Activated CD4-positive, alpha-beta T cell treated with anti-CD3 and anti-CD28 coated beads, Interleukin-2, amount 50 U/mL, for 1 hour (primary cell): ENCODE measurements at regions not wholly inside any gene's neighbourhood (a gene's known extent, or its start where the extent isn't known, plus 50 kb on each side); places are given as distances from the start of the nearest gene placed in this dataset.
"Not testable (repeated sequence)": the region's sequence is repeated elsewhere in the genome, so short reads cannot be mapped to it uniquely, and the experiment has no call there.

Source experiments
- DNase-seq: peaks from one replicate; pipeline ENCODE4 v3.0.0-alpha.2; 2020

DNA sequence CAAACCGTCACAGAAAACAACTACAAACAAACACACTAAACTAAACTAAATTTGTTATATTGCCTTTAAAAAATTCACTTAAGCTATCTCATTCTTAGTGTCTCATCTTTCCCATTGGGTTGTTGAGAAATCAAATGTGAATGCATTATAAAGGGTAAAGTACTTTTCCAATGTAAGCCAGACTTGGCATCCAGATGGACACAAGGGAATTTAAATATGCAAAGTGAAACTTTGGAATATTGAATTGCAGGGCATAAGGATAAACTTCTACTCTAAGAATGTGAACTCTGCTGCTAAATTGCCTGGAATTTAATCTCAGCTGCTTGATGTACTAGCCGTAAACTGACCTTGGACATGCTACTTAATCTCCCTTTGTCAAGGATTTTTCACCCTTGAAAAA lies 1554.6 kb downstream of the CDH8 start:
- no peak for DNase-seq

DNA sequence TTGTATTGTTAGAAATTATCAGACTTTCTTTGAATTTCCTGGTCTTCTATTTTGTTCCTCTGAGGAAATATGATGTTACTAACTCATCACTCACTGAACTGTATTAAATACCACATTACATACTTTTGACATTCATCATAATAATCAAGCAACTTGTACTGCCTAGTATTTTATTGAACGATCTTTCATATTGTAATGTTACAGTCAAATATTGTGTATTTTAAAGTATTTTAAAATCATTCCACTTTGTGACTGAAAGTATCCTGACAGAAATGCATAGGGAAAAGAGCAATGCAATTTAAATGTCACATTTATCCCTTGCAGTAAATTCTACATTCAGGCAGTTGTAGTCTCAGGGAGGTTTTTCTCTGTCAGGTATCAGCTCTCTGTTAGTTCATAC lies 1557.4 kb downstream of the CDH8 start:
- no peak for DNase-seq

DNA sequence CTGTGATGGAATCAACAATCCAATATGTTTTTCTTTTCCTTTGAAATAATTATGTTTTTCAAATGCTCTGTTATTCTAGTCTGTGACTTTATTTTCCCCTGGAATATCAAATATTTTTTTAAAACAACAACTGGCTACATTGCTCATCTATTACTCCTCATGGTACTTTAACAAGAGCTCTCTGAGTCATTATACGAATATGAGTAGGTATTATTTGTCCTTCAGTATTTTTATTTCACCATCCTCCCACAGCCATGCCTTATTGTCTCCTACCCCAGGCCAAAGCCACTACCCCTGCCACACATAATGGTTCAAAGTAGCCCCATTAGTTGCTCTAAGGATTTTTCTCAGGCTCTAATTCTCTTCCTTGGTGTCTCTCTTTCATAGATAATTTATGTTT lies 1572.3 kb downstream of the CDH8 start:
- DNase-seq = no peak

DNA sequence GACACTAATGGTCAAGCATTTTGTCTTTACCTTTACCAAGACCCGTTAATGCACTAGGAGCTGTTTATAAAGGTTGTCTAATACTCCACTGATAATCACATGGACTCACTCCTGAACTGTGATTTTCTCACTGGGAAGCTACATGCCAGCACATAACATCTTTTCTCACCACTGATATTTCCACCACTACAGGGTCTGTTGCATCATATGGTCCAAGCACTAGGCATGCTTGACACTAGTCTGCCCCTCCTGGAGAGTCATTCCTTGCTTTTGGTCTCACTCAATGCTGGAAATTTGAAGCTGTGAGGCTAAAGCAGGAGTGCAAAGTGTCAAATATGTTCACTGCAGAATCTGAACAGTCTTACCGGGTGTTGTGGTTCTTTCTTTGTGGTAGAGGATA lies 1576.8 kb downstream of the CDH8 start:
- DNase-seq = no peak

DNA sequence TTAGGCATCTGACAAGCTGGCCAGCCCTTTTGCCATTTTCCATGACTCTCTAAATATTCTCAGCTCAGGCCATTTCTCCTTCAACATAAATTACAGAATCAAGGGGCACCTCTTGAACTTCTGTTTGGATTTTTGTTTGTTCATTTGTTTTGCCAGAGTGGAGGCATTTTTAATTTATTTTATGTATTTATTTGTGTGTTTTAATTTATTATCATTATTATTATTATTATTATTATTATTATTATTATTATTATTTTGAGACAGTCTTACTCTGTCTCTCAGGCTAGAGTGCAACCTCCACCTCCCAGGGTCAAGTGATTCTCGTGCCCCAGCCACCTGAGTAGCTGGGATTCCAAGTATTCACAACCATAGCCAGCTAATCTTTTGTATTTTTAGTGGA lies 1578.0 kb downstream of the CDH8 start:
- no peak for DNase-seq

DNA sequence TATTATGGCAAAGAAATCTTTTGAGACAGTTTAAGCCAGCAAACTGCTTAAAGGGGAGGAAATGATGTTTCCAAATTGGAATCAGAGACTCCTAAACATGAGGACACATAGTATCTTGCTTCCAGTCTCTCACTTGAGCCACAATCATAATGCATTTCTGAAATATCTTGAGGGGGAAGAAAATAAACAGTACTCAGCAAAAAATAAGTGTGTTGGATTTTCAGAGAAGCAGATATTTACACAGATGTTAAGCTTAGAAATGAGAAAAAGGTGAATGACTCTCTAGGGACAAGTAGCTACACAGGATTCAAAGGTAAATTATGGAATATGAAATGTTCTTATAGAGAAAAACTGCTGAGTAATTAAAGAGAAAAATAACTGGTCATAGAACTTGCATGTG lies 1583.6 kb downstream of the CDH8 start:
- no peak for DNase-seq

DNA sequence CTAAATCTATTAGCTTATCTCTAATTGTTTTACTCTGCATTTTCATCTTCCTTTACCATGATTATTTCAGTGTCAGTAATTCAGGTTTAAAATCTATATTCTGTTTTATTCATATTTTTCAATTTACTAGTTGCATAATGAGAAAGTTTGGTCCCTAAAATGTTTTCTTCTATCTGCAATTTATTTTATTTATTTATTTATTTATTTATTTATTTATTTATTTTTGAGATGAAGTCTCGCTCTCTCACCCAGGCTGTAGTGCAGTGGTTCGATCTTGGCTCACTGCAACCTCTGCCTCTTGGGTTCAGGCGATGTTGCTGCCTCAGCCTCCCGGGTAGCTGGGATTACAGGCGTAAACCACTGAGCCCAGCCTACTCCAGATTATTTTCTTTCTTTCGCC lies 1597.3 kb downstream of the CDH8 start:
- no peak for DNase-seq

DNA sequence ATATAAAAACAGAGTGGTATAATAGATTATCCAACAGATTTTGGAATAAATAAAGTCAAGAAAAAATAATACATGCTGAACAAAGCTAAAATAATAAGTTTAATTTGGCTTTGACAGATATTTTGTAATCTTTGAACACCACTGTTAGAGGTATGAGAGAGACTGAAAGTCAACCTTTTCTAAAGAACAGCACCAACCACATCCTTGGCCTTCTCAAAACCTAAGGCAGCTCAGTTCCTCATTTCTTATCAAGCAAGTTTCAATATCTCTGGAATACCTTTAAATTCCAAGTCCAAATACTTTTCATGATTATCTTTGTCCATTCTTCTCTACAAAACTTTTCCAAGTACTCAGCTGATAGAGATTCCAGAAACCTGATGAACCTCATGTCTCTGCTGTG lies 1603.8 kb downstream of the CDH8 start:
- no peak for DNase-seq

DNA sequence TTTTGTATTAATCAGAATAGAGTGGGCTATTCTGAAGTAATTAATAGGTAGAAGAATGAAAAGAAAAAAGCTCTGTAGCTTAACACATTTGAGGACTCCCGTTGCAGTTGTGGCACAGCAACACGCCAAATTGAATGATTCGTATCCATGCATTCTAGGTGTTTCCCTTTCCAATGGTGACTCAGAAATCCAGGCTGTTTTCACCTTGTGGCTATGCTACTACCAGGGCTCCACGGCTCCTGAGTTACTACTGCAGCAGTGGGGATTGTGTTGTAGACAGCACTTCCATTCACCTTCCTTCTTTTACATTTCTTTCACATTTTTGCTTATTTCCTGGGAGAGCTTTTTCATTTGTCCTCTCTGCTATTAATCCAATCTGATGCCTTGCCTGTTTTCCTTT lies 1616.4 kb downstream of the CDH8 start:
- no peak for DNase-seq

DNA sequence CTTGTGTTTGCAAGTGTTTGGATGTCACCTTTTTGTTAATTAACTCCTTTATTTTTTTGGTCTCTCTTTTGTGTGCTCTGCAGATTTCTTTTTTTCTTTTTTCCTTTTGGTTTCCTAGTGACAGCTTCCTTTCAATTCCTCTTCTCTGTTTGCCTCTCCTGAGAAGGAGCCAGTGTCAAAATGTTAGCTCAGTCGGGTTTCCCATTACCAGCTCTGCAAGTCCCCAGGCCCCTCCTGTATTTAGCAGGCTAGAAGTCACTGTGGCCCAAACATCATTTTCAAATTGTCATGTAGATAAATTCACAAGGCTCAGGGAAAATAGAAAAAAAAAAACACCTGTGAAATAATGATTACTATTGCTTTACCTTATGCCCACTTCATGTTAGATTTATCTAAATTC lies 1621.6 kb downstream of the CDH8 start:
- DNase-seq = no peak

DNA sequence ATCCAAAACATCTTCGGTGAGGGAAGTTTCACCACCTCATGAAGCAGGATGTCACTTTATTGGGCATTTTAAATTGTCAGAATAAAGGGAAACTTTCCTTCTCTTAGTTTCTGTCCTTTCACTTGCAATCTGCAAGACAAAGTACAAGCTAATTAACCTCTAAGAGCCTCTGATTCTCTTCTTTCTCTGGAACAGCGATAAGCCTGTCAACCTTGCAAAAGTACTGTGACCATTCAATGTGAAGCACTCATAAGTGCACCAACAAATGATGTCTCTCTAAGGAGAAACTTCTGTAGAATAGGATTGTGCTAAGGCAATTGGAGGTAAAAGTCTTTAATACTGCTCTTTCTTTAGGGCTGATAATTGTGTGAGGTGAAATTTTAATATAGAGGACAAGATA lies 1622.3 kb downstream of the CDH8 start:
- no peak for DNase-seq

DNA sequence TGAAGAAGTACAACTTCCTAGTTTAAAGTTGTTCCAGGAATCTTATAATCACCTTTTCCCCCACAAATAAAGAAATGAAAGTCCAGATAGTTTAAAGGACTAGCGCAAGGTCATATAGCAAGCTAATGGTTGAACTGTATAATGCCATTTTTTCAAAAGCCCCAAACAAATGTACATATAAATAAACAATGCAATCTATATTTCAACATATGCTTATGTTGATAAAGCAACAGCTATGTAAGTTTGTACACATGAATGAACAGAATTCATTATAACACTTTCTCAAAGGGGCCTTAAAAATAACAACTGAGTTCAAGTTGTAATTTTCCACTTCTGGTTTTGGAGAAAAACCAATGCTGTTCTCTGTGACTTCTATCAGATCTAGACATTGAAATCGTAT lies 1628.6 kb downstream of the CDH8 start:
- DNase-seq = no peak

DNA sequence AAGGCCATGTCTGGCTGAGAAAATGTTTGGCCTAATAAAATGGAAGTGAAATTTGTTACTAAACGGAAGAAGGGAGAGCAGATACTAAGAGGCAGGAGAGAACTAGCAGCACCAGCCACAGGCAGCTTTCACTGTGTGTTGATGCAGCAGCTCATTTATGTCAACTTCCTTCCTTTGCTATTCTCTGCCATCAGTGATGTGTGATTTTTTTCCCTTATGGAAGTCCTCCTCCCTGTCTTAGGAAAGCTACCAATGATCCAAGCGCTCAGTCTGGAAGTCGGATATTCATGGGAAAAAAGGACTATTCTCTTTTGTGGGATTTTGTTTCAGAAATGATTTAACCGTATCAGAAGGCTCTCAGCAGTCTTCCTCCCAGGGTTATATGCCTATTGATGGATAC lies 1629.2 kb downstream of the CDH8 start:
- DNase-seq = no peak

DNA sequence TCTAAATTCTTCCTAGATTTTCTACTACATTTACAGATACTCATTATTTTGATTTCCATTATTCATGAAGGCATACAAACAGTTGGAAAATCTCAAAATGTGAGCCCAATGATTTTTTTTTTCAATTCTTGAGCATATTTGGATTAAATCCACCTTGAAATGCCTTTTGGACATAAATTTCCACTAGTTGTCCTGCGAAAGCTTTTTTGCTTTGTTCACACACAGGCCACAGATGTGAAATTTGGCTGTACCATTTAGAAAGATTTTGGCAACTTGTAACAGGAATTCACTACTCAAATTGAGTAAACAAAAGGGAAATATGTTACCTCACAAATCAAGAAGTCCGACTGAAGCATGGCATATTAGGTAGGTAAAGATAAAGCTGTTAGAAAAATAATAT lies 1631.0 kb downstream of the CDH8 start:
- no peak for DNase-seq

DNA sequence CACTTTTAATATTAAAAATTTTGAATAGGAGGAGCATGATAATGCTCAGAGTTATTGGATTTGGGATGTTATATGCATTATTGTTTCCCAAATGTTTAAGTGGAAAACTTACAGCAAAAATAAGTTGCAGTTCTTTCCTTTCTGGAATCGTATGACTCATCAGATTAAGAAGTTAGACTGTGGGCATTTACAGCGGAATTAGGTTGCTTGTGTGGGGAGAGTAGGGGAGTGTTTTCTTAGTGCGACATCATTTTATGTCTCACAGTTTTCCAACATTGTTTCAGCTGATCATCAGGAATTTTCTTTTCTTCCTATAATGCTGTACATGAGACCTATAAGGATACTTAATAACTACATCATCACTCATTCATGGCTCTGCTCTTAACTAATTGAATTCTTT lies 1631.8 kb downstream of the CDH8 start:
- DNase-seq = no peak

DNA sequence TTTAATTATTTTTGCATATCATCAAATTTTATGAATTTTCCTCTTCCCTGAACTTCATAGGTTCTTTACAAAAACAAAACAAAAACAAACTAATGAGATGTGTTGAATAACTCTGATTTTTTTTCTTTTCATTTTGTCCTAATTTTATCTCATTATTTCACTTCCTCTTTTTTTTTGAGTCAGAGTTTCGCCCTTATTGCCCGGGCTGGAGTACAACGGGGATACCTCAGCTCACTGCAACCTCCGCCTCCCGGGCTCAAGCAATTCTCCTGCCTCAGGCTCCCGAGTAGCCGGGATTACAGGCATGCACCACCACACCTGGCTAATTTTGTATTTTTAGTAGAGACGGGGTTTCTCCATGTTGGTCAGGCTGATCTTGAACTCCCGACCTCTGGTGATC lies 1633.3 kb downstream of the CDH8 start:
- DNase-seq = not testable (repeated sequence)

DNA sequence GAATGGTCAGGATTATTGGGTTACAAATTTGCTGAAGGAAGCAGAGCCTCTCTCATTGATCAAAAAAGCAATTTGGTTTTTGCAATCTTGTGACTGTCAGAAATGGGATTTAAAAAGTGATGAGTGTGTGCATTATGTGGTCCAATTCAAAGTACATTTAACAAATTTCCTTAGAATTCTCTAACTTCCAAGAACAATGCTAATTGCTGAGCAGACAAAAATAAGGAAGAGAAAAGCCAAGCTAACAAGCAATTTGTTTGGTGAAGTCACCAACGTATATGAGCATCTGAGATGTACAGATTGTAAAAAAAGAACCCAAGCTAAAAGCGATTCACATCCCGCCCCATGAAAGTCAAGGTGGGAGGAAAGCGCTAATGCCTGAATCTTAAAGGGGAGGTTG lies 1643.9 kb downstream of the CDH8 start:
- no peak for DNase-seq

DNA sequence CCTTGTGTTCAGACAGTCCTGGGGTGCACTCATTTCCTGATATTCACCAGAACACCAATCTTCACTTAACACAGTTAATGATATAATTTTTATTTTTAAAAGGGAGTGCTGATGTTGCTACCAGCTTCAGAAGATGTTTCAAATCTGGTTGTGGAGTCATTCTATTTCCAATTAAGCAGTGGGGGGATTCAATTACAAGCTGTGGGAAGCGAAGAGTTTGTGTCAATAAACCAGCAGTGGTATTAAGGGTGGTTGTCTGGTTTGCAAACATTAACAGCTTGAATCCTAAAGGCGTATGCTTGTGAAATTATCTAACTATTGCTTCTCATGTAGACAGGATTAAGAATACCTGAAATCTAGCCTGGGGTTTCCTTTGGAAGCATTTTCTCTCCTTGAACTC lies 1637.5 kb upstream of the GOT2 start:
- no peak for DNase-seq

DNA sequence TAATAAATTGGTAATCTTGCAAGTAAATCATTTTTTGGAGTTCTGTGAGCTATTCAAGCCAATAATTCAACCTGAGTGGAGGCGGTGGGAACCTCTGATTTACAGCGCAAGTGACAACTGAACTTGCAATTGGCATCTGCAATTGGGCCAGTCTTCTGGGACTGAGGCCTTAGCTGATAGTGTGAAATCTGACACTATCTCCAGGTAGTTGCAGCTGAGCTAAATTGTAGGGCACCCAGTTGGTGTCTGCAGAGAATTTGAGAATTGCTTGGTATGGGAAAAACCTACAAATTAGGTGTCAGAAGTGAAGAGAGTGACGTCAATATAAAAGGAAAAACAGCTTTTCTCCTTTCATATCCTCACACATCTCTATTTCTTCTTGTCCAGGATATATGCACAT lies 1633.6 kb upstream of the GOT2 start:
- DNase-seq = no peak

DNA sequence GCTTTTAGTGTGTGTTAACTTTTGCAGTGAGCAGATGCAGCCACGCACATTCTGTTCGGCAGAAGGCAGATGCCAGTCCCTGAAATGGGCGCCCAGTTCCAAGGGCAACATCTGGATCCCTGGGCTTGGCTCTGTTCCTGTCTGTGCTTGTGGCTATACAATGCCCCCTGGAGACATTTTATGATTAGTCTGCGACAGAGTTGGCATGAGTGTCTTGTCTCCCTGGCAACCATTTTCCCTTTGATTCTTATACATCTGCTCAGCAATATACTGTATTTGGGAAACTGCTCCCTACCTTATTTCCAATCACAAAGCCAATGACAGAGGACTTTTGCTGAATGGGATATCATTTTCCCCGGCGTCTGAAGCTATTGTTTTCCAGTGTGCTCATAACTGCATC lies 1629.5 kb upstream of the GOT2 start:
- no peak for DNase-seq

DNA sequence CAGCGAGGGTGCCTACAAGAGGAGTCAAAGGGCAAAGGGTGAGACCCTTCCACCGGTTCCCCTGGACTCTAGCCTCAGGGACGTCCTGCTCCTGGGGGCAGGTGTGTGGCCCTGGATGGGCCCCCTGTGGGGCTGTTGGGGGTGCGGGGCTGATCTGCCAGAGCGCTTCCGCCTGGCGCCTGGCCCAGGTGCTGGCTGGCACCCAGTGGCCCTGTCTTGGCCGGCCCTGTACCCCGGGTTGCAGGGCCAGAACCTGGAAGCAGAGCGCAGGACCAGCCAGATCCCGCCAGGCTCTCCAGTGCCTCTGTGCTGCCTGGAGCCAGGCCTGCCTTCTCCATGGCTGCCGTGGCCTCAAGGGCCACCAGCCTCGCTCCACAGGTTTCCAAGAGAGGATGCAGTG lies 1625.8 kb upstream of the GOT2 start:
- not testable (repeated sequence) for DNase-seq

DNA sequence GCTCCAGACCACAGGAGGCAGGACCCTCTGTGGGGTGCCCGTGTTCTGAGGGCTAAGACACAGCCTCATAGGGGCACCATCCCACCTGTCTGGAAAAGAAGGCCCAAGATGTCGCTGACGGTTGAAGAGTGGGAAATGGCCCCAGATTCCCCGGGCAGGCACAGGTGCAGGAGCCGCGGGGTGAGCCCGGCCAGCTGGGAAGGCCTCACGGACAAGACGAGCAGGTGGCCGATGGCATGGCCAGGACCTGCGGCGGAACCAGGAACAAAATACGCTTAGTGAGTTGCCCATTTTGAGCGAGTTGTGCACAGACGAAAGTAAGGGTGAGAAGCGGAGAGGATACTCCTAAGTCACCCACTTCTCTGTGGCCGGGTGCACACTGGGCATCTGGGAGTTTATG lies 1625.3 kb upstream of the GOT2 start:
- DNase-seq = not testable (repeated sequence)

DNA sequence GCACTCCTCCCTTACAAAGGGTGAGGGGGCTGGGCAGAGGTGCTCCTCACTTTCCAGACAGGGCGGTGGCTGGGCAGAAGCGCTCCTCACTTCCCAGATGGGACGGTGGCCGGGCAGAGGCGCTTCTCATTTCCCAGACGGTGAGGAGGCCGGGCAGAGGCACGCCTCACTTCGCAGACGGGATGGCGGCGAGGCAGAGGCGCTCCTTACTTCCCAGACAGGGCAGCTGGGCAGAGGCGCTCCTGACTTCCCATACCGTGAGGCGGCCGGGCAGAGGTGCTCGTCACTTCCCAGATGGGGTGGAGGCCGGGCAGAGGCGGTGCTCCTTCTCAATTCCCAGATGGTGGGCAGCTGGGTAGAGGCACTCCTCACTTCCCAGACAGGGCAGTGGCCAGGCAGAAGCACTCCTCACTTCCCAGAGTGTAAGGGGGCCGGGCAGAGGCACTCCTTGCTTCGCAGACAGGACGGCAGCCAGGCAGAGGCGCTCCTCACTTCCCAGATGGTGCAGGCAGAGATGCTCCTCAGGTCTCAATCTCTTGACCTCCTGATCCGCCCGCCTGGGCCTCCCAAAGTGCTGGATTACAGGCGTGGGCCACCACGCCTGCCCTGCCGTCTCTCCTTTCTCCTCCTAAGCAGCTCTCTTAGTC lies 1623.9 kb upstream of the GOT2 start:
- not testable (repeated sequence) for DNase-seq

DNA sequence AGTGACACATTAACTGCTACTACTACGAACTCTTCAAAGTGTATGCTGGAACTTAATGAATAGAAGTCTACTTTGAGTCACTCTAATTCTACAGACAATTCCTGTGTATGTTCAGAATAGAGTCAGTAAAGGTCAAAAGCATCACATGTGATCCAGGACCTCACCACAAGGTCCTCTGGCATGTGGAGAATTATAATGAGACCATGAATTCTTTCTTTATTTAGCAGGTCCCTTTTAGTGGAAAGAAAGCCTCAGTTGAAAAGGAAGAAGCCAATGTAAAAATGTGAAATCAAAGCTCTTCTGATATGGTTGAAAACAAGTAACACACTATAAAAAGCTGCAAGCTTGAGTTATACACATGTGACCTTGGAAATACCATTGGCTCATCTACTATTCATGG lies 1612.1 kb upstream of the GOT2 start:
- no peak for DNase-seq

DNA sequence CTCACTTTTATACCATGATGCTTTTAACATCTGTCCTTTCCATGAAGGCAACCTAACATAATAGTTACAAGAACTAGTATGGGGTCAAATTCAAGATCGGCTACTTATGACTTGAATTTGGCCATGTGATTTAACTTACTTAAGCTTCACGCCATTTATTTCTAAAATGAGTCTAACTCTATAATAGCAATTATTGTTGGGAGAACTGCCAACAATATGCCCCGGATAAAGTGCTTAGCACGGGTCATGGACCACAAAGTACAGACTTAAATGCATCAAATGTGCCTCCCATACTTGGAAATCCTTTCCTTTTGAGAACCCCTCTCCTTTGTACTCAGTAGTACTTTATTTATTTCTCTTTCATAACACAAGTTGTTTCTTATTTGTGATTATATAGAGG lies 1603.6 kb upstream of the GOT2 start:
- DNase-seq = no peak

DNA sequence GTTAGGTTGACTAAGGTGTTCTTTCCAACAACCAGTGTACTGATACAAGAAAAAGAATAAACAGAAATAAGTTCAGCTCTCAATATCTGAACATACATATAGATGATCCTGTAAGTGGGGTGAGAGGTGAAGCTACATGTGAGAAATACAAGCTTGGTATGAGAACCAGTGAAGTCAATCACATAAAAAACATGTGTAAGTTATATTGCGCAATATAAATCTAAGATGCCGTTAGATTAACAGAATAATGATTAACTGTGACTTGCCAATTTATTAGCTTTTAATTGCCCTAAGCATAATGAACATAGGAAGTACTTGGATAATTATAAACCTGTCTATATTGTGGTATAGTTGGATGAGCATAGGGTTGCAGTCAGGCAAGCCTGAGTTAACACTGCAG lies 1597.1 kb upstream of the GOT2 start:
- DNase-seq = no peak
